NCI-H526 (cell line): ENCODE measurements at regions not wholly inside any gene's neighbourhood (a gene's known extent, or its start where the extent isn't known, plus 50 kb on each side); places are given as distances from the start of the nearest gene placed in this dataset.

Experiments
- DNase-seq, 2 experiments: peaks; one replicate each; lab custom pipeline; 2025; lab: John Stamatoyannopoulos, UW

GRCh38 chr3:118671192-118671591, 363.5 kb downstream of the IGSF11 start:
- no peak for DNase-seq

- DNase-seq = no peak
These were observed 359.3 kb downstream of the IGSF11 start for GRCh38 chr3:118675305-118675704.

- DNase-seq = peak; percentile 10 to 49
These were observed 356.0 kb downstream of the IGSF11 start for GRCh38 chr3:118678663-118679062.

GRCh38 chr3:118682921-118683320, 351.7 kb downstream of the IGSF11 start:
- DNase-seq = no peak

- peak in 1 of 2 experiments; percentile 16 for DNase-seq
These were observed 351.0 kb downstream of the IGSF11 start for GRCh38 chr3:118683636-118684035.

GRCh38 chr3:118688396-118688884, 346.2 kb downstream of the IGSF11 start:
- no peak for DNase-seq

GRCh38 chr3:118692416-118692815, 342.2 kb downstream of the IGSF11 start:
- DNase-seq = no peak

GRCh38 chr3:118705487-118706219, 329.0 kb downstream of the IGSF11 start:
- no peak for DNase-seq

GRCh38 chr3:118707991-118708390, 326.7 kb downstream of the IGSF11 start:
- no peak for DNase-seq

GRCh38 chr3:118710532-118710931, 324.1 kb downstream of the IGSF11 start:
- no peak for DNase-seq

GRCh38 chr3:118713502-118714207, 321.0 kb downstream of the IGSF11 start:
- no peak for DNase-seq

GRCh38 chr3:118714800-118715199, 319.8 kb downstream of the IGSF11 start:
- DNase-seq = no peak

GRCh38 chr3:118729546-118729945, 305.1 kb downstream of the IGSF11 start:
- DNase-seq = no peak

GRCh38 chr3:118734664-118735063, 300.0 kb downstream of the IGSF11 start:
- no peak for DNase-seq

GRCh38 chr3:118736107-118736506, 298.5 kb downstream of the IGSF11 start:
- no peak for DNase-seq

- no peak for DNase-seq
These were observed 293.8 kb downstream of the IGSF11 start for GRCh38 chr3:118740722-118741290.

GRCh38 chr3:118742760-118743159, 291.9 kb downstream of the IGSF11 start:
- no peak for DNase-seq

GRCh38 chr3:118744186-118744585, 290.5 kb downstream of the IGSF11 start:
- DNase-seq = no peak

- DNase-seq = no peak
These were observed 280.0 kb downstream of the IGSF11 start for GRCh38 chr3:118754406-118755252.

- DNase-seq = no peak
These were observed 279.3 kb downstream of the IGSF11 start for GRCh38 chr3:118755253-118755801.

GRCh38 chr3:118760585-118761290, 273.9 kb downstream of the IGSF11 start:
- DNase-seq = peak in 1 of 2 experiments; percentile 9
